Esophagus mucosa (tissue), 1 donor: ENCODE measurements at regions not wholly inside any gene's neighbourhood (a gene's known extent, or its start where the extent isn't known, plus 50 kb on each side); places are given as distances from the start of the nearest gene placed in this dataset.
"Not testable (repeated sequence)": the region's sequence is repeated elsewhere in the genome, so short reads cannot be mapped to it uniquely, and the experiment has no call there.

Experiments
- ATAC-seq: fragments of 200-7000 bp; cut with Tn5 transposase; one replicate; pipeline ENCODE4 v1.9.1; 2020
- donor health status: DM: yes; HTN: yes; CAD: no.

- ATAC-seq, result no peak
These were observed 303.0 kb downstream of the DAD1 start for GRCh38 chr14:22285991-22286390.

- peak; percentile 82 for ATAC-seq
These were observed 306.1 kb downstream of the DAD1 start for GRCh38 chr14:22282949-22283348.

GRCh38 chr14:22282417-22282816 lies 306.6 kb downstream of the DAD1 start:
- ATAC-seq, result peak; percentile 65

DNA sequence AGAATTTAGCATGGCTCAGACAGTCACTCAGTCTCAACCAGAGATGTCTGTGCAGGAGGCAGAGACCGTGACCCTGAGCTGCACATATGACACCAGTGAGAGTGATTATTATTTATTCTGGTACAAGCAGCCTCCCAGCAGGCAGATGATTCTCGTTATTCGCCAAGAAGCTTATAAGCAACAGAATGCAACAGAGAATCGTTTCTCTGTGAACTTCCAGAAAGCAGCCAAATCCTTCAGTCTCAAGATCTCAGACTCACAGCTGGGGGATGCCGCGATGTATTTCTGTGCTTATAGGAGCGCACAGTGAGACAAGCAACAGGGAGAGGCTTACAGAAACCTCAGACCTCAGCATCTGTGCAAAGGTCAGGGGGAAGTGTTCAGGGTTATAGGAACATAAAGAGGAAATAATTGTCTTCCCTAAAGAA lies 307.6 kb downstream of the DAD1 start:
- ATAC-seq, result not testable (repeated sequence)

DNA sequence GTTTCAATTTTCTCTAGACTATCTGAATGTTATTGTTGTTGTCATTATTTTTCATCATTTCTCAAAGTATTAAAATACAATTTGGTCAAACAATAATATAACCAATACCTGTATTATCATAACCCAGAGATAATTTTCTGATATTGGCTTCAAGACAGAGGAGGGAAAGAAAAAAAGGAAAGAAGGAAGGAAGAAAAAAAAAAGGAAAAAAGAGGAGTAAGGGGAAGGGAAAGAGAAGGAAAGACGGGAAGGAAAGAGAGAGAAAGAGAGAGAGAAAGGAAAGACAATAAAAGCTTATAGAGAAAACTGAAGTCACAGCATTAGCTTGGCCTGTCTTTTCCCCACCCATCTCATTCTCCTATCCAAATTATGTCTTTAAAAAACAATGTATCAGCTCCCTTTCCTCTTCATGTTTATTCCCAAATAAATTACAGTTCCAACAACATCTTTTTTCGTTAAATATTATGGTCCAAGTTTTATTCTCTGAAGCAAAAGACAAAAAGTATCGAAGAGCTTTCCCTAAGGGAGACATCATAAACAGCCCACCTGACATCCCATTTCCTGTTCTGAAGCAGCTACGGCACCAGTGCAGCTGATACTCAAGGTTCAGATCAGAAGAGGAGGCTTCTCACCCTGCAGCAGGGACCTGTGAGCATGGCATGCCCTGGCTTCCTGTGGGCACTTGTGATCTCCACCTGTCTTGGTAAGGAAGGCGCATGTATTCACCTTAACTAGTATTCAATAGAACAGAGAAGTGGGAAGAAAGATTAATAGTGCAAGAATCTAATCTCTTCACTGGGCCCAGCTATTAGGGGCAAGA lies 308.3 kb downstream of the DAD1 start:
- ATAC-seq, result no peak

DNA sequence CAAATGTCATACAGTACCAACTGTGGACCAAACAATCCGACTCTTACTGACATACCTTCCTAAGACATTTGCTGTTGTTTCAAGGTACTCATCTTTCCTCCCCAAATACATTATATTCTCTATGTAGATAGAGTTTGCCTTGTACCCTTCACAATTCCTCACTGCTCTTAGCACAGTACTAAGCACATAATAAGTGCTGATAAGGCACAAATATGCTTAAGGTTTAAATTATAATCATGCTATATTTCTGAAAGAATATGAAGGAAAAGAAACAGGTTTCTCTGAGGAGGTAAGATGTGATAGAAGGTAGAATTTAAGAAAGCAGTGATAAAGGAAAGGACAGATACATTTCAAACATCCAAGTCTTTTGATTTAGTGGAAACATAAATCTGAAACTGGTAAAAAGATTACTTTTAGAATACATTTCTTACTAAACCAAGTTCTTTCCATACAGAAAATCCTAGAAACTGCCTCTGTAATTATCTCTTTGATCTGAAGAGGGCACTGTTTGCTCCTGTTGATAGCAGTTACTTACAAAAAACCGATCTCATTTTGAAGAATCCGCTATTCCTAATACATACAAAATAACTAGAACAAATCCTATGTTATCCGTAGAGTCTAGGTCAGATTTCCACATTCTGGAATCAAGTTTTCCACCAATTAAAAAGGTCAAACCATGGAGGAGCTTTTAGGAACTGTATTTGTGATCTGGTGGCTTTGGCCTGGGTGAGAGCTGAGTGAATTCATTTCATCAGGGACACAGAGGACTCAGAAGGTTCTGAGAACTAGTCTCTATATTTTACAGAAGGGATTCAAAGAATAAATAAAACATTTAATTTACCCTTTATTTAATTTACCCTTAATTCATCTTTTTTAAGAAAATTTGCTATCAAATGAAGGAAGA lies 311.9 kb downstream of the DAD1 start:
- no peak for ATAC-seq

DNA sequence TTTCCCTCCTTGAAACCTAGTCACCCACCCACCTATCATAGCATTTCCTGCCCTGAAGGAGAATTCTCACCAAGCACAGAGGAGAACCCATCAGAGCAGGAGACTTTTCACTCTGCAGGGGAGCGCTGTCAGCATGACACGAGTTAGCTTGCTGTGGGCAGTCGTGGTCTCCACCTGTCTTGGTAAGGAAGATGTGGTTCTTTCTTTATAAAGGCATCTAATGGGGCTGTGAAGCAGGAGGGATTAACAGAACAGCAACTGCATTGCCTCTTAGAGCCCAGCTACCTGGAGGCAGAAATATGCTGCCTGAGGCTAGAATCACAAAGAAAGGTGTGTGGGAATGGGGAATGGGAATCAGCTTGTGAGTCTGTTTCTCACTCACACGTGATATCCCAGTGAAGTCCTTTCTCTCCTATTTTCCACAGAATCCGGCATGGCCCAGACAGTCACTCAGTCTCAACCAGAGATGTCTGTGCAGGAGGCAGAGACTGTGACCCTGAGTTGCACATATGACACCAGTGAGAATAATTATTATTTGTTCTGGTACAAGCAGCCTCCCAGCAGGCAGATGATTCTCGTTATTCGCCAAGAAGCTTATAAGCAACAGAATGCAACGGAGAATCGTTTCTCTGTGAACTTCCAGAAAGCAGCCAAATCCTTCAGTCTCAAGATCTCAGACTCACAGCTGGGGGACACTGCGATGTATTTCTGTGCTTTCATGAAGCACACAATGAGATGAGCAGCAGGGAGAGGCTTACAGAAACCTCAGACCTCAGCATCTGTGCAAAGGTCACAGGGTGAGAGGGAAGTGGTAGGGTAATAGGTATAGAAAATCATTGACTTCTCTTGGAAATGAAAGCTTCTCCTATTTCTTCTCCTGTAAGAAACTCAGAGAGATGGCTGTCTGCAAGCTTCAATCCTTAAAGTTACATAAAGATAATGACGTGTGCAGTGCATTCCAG lies 316.9 kb downstream of the DAD1 start:
- ATAC-seq, result no peak

DNA sequence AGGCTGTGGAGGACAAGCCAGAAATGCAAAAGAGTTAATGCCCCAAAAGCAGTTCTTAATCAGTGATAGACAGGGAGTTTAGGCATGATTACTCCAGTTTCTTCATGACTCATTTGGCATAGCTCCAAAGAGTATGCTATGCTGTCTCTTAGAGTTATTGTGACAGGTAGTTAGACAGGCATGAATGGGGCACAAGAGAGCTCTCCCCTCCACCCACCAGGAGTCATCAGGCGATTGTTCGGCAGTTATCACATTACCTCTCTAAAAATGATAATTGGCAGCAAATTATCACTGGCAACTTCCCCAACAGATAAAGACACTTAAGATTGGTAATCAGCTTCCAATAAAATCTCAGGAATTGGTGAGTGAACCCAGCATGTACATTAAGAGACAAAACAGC lies 320.1 kb downstream of the DAD1 start:
- ATAC-seq, result peak; percentile 90

GRCh38 chr14:22266683-22267082 lies 322.3 kb downstream of the DAD1 start:
- no peak for ATAC-seq

DNA sequence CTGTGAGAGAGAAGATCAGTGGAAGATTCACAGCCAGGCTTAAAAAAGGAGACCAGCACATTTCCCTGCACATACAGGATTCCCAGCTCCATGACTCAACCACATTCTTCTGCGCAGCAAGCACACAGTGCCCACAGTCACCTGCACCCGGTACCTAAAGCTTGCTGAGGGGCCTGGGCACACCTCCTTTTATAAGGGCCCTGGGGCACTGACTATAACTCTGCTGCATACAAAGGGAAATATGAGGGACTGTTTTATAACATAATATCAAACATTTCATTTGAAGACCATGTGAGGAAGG lies 322.9 kb downstream of the DAD1 start:
- no peak for ATAC-seq

GRCh38 chr14:22265319-22266141 lies 323.5 kb downstream of the DAD1 start:
- ATAC-seq, result no peak

- no peak for ATAC-seq
These were observed 324.3 kb downstream of the DAD1 start for GRCh38 chr14:22264759-22265158.

DNA sequence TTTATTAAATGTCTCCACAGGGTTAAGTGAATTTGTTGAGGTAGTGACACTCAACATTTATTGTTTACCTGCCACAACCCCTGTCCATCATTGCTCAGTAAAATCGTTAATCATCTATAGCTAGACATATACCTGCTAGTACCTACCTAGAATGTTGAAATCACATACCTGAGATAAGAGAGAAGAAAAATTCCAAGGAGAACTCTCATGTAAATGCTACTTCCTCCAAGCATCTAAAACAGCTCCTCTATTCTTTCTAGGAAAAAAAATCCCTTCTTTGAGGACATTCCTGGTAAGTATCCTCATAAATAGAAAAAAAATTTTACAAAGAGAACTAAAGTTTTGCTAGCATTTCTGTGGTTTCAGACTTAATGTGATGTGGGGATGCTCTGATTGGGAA lies 325.1 kb downstream of the DAD1 start:
- ATAC-seq, result no peak

DNA sequence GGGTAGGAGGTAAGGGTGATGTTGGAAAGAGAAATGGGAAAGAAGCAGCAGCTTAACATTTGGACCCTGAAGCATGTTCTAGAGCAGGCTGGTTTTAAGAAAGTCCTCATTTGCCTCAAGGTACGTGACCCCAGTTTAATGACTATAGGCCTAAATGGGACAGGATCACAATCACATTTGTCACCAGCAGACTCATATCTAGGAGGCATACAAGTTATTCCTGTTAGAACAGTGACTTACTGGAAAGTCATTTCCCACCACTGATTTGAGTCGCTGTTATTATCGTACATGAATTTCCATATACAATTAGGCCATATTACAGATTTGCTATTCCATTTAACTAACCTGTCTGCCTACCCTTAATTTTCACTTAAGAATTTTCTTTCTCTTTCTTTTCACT lies 326.1 kb downstream of the DAD1 start:
- no peak for ATAC-seq

DNA sequence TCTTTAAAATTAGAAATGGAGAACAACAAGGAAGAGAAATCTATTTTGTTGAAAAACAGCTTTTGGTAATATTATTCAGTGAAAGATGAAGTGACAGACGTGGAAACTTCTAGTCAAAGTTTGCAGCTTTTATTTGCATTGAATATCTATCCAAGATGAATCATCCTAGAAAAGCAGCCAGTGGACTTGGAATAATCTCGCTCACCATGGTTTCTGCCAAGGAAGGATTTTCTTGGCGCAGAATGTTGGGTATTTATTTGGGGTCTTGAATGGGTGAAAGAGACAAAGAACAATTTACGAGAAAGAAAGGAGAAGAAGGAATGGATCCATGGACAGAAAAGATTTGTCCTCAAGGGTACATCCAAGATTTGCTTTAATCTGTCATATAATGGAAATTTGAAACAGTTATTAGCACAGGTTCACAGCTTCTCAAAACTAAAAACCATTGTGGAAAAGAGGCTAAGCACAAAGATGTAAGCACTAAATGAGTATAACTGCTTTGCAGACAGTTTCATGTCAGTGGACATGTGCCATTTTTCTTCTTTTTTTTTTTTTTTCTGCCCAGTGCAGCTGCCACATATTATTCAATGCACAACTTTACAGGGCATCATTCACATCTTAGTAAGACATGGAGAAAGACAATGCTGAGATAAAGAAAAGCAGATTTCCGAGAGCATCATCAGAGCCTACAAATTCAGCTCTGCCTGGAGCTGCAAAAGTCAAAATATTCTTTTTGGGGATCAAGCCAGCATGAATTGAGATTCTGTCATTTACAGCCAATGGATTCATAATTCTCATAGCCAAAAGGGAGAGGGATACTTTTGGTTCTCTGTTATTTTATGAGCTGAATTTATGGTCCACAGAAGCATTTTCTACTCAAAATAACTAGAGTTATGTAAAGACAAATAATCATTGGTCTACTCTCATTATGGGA lies 333.7 kb downstream of the DAD1 start:
- ATAC-seq, result no peak

DNA sequence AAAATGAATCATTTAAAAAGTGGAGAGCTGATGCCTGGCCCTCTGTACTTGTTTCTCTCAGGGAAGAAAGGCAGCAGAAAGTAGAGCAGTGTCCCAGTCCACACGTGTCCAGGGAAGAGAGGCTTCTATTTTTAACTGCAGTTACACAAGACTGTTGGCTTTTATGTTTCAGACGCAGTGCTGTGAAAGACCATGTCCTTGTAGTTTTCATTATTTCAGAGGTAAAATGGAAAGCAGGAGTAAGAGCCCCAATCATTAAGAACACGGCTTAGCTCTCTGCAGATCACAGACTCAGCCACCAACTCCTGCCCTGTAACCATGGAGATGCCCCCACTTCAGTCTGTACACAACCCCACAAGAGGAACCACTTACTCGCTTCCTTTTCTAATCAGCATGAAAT lies 336.3 kb downstream of the DAD1 start:
- no peak for ATAC-seq

- no peak for ATAC-seq
These were observed 337.9 kb downstream of the DAD1 start for GRCh38 chr14:22251090-22251489.

- ATAC-seq, result no peak
These were observed 339.3 kb downstream of the DAD1 start for GRCh38 chr14:22249770-22250169.

DNA sequence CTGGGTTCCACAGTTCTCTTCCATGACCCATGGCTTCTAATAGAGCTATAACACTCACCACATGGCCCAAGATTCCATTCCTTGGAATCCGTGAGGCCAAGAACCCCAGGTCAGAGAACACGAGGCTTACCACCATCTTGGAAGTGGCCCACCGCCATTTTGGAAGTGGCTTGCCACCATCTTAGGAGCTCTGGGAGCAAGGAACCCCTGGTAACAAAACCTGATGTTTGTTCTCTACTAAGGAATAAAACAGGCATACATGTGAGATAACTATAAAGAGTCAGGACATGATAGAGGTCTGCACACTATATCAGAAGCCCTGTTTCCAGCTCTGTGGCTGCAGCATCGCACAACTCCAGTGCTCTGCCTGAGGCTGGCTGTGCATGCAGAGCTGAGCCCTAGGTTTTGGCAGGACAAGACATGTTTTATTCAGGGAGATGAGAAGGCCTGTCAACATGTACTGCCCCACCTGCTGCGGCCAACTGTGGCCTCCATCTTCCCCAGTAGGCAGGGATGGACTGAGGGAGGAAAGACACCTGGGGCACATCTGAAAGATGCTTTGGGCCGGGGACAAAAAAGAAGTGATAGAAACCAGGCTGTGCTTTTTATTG lies 344.9 kb downstream of the DAD1 start:
- no peak for ATAC-seq

DNA sequence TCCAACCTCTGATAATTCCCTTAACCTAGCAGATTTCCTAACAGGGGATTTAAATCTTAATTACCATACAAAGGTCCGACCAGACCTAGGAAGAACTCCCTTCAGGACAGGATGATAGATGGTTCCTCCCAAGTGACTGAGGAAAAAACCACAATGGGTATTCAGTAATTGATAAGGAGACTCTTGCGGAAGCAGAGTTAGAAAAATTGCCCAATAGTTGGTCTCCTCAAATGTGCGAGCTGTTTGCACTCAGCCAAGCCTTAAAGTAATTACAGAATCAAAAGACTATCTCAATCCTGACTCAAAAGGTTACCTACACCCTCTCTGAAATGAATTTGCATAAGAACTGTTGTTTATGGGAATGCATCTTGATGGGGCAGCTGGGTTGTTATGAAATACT lies 350.7 kb downstream of the DAD1 start:
- ATAC-seq, result not testable (repeated sequence)
